Esophagus squamous epithelium (tissue), 5 donors: ENCODE measurements at regions not wholly inside any gene's neighbourhood (a gene's known extent, or its start where the extent isn't known, plus 50 kb on each side); places are given as distances from the start of the nearest gene placed in this dataset.

Experiments used
- DNase-seq: peaks from one replicate; lab custom pipeline; 2025; lab: John Stamatoyannopoulos, UW
- H3K27ac ChIP-seq, 4 donors: fragments of 200-600 bp; sonication (generic); one replicate each; pipeline ENCODE4 v1.5.1; 2016 to 2019; ENCODE audit warnings: mild to moderate bottlenecking in 1 of 4
- H3K27me3 ChIP-seq, 4 donors: fragments of 200-600 bp; sonication (generic); 1 replicate in 3 of 4; 2 replicates in 1 of 4; pipeline versions ENCODE4 v1.5.1 to v1.6.0; 2017 to 2021; ENCODE audit warnings: antibody characterized with exemption in 1 of 4
- H3K36me3 ChIP-seq, 3 donors: fragments of 200-600 bp; sonication (generic); one replicate each; pipeline ENCODE4 v1.5.1; 2016 to 2019
- H3K4me1 ChIP-seq, 3 donors: fragments of 200-600 bp; sonication (generic); one replicate each; pipeline ENCODE4 v1.5.1; 2017 to 2019
- H3K4me3 ChIP-seq, 4 donors: fragments of 200-600 bp; sonication (generic); 1 replicate in 3 of 4; 2 replicates in 1 of 4; pipeline ENCODE4 v1.5.1; 2016 to 2019; ENCODE audit warnings: mild to moderate bottlenecking in 2 of 4, moderate library complexity in 1 of 4
- H3K9me3 ChIP-seq, 3 donors: fragments of 200-600 bp; sonication (generic); one replicate each; pipeline ENCODE4 v1.5.1; 2016 to 2019
- POLR2A ChIP-seq, 4 donors: fragments of 450-650 bp; IDR thresholded peaks; one replicate each; pipeline ENCODE4 v1.6.1; 2017; ENCODE audit warnings: antibody characterized with exemption in 4 of 4, mild to moderate bottlenecking in 4 of 4, moderate library complexity in 3 of 4
- WGBS, 2 donors: methylation state at CpG; one replicate each; pipeline ENCODE4 v1.1.5; 2018; 5-methylcytosine and 5-hydroxymethylcytosine counted together
- intact Hi-C: fragments of 100-400 bp; cut with DNase I; formaldehyde crosslinking; loops from one replicate; pipeline ENCODE4 v1.15.0; 2022
- TF ChIP-seq, protein P1 (sequence below), 6 experiments: fragments of 450-650 bp in 4 of 6; fragments of 200-600 bp in 2 of 6; sonication (generic) in 2 of 6; IDR thresholded peaks; one replicate each; pipeline ENCODE4 v1.5.1; 2016 to 2019; ENCODE audit warnings: antibody characterized with exemption in 6 of 6, mild to moderate bottlenecking in 4 of 6, moderate library complexity in 4 of 6
- donor health status: DM: yes; HTN: yes; CAD: no.

DNA sequence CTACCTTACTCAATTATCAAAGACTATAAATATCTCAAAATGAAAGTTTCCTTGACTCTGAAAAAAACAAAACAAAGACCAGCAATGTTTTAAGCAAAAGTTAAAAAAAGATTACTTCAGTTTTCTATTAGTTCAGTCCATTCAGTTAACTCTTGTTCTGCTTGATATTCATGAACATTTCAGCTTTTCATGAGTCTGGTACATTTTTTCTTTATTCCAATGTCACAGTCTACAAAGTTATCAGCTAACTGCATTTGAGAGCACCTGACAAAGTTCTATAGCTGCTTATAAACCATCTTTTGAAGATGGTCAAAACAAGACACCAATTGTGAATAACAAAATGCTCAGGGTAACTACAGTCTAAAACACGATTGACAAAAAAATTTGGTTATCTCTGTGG lies 156.1 kb upstream of the NOX3 start:
- no peaks in the 10 kb centered on the region for H3K36me3 ChIP-seq
- no peak for TF ChIP-seq POLR2A (IDR thresholded peaks at IDR 0.05)
- TF ChIP-seq, protein P1, sequence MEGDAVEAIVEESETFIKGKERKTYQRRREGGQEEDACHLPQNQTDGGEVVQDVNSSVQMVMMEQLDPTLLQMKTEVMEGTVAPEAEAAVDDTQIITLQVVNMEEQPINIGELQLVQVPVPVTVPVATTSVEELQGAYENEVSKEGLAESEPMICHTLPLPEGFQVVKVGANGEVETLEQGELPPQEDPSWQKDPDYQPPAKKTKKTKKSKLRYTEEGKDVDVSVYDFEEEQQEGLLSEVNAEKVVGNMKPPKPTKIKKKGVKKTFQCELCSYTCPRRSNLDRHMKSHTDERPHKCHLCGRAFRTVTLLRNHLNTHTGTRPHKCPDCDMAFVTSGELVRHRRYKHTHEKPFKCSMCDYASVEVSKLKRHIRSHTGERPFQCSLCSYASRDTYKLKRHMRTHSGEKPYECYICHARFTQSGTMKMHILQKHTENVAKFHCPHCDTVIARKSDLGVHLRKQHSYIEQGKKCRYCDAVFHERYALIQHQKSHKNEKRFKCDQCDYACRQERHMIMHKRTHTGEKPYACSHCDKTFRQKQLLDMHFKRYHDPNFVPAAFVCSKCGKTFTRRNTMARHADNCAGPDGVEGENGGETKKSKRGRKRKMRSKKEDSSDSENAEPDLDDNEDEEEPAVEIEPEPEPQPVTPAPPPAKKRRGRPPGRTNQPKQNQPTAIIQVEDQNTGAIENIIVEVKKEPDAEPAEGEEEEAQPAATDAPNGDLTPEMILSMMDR (IDR thresholded peaks at IDR 0.05): no peak
- WGBS, 2 donors: 76 to 84% methylated on average over 1 of the region's 1 CpG
- peaks cover 0 to 34% (median 0%) of the 10 kb centered on the region in 3 donors for H3K9me3 ChIP-seq
- intact Hi-C loops: no loop called here
- no peaks in the 10 kb centered on the region for H3K4me1 ChIP-seq
- DNase-seq: no peak
- H3K4me3 ChIP-seq: no peak overlapping the region
- no peak overlapping the region for H3K27ac ChIP-seq
- no peaks in the 10 kb centered on the region for H3K27me3 ChIP-seq

DNA sequence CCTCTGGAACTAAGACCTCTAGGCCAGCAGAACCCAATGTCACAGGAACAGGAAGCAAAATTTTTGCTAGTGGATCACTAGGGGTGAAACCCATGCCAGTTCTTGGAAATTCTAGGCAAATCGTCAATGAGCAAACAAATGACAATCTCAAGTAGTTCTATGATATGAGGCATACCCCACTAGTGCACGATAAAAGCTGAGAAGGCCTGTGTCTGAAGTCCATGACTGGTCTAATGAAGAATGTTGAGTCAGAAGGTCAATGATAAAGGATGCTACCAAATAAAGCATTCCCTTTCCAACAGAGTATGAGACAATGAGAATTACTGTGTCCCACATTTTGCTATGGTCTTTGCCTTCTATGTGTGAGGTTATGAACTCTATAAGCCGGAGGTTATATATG lies 149.4 kb upstream of the NOX3 start:
- H3K27ac ChIP-seq: no peak overlapping the region
- no peaks in the 10 kb centered on the region for H3K4me1 ChIP-seq
- no peaks in the 10 kb centered on the region for H3K27me3 ChIP-seq
- H3K4me3 ChIP-seq: no peak overlapping the region
- no peaks in the 10 kb centered on the region for H3K9me3 ChIP-seq
- intact Hi-C loops: no loop called here
- no peaks in the 10 kb centered on the region for H3K36me3 ChIP-seq
- WGBS, 2 donors: 86 to 90% methylated on average over 3 of the region's 3 CpGs
- DNase-seq: no peak
- TF ChIP-seq POLR2A (IDR thresholded peaks at IDR 0.05): no peak
- TF ChIP-seq, protein P1 (IDR thresholded peaks at IDR 0.05): no peak

DNA sequence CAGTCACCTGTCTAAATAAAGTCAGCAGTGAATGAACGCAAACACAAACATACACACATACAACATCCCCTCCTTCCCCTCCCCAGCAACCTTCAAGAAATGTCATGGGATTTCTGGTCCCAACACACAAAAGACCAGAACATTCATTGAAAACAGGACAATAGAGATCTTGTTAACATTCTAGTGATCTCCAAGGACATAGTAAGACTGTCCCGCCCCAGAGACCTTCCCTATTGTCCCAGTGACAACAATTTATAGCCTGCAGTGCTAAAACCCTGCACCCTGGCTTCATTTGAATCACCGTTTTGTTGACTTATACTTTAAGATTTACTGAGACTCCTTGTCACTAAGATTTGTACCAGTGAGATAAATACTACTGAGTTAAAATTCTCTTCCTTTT lies 143.9 kb upstream of the NOX3 start:
- intact Hi-C loops: no loop called here
- H3K4me3 ChIP-seq: no peak overlapping the region
- WGBS, 2 donors: 57 to 60% methylated on average over 3 of the region's 3 CpGs
- H3K9me3 ChIP-seq: no peaks in the 10 kb centered on the region
- no peak for DNase-seq
- H3K4me1 ChIP-seq: no peaks in the 10 kb centered on the region
- H3K27me3 ChIP-seq: no peaks in the 10 kb centered on the region
- no peak overlapping the region for H3K27ac ChIP-seq
- no peaks in the 10 kb centered on the region for H3K36me3 ChIP-seq
- no peak for TF ChIP-seq POLR2A (IDR thresholded peaks at IDR 0.05)
- TF ChIP-seq, protein P1 (IDR thresholded peaks at IDR 0.05): no peak

DNA sequence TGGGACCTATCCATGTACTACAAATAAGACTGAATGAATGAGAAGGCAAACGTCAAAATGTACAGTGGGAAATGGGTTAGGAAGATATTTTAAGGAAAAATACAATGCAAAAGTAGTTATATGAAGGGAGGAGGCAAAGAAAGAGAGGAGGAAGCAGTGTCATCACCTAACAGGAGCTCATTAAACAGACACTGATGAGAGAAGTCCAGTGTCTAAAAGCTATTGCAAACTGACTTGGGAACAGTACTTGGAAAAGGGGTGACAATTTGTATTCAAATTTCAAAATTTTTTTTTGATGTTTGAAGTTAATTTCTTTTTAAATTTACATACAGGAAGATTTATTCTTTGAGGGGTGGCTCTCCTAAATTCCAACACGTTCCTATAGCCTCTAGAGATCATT lies 143.5 kb upstream of the NOX3 start:
- H3K4me1 ChIP-seq: no peaks in the 10 kb centered on the region
- DNase-seq: no peak
- no peaks in the 10 kb centered on the region for H3K36me3 ChIP-seq
- no peak overlapping the region for H3K4me3 ChIP-seq
- H3K9me3 ChIP-seq: no peaks in the 10 kb centered on the region
- no peaks in the 10 kb centered on the region for H3K27me3 ChIP-seq
- intact Hi-C loops: no loop called here
- TF ChIP-seq, protein P1 (IDR thresholded peaks at IDR 0.05): no peak
- TF ChIP-seq POLR2A (IDR thresholded peaks at IDR 0.05): no peak
- H3K27ac ChIP-seq: no peak overlapping the region
- WGBS, 2 donors: 38 to 44% methylated on average over 2 of the region's 2 CpGs

DNA sequence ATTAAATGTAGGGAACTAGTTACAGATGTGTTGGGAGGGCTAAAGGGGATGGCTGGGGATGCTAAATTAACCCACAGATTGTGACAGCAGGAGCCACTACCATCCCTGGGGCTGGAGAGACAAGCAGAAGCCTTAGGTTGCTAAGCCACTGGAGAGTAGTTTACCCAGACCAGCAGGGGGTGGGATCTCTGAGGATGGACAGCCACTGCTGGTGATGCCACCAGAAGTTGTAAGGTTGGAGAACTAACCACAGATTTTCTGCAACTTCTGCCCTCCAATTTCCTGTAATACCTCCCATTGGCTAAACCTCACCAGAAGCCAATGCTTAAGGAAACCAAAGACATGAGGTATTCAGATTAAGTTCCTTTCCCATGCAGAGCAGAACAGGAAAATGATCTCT lies 139.6 kb upstream of the NOX3 start:
- intact Hi-C loops: no loop called here
- TF ChIP-seq, protein P1 (IDR thresholded peaks at IDR 0.05): no peak
- no peak for TF ChIP-seq POLR2A (IDR thresholded peaks at IDR 0.05)
- H3K4me1 ChIP-seq: no peaks in the 10 kb centered on the region
- no peaks in the 10 kb centered on the region for H3K36me3 ChIP-seq
- H3K27me3 ChIP-seq: no peaks in the 10 kb centered on the region
- DNase-seq: no peak
- no peaks in the 10 kb centered on the region for H3K9me3 ChIP-seq
- no peak overlapping the region for H3K4me3 ChIP-seq
- H3K27ac ChIP-seq: no peak overlapping the region
